ENCODE measurements at regions not wholly inside any gene's neighbourhood (a gene's known extent, or its start where the extent isn't known, plus 50 kb on each side); places are given as distances from the start of the nearest gene placed in this dataset.

- ChIA-PET CTCF (no interaction called here), POLR2A (no interaction called here)
- H3K36me3 ChIP-seq (ENCODE audit: control insufficient read depth, insufficient read depth, low read length): no peaks in the 10 kb centered on the region
- H3K4me3 ChIP-seq (ENCODE audit: low read depth in 2 of 2, low read length in 2 of 2): no peak overlapping the region
- H3K9me3 ChIP-seq (ENCODE audit: control insufficient read depth, insufficient read depth, low read depth, low read length): no peaks in the 10 kb centered on the region
- ATAC-seq (no peak), DNase-seq (ENCODE audit: low read depth, low spot score) (no peak)
- no TSS peak for BruUV-seq (replicated peaks)
- in situ Hi-C loops (cut with HindIII; ENCODE audit: low pct_unique_long_range_greater_than_20kb, low sequenced_read_pairs): no loop called here
- no peaks in the 10 kb centered on the region for H3K4me1 ChIP-seq (ENCODE audit: control insufficient read depth, insufficient read depth, low read length)
- intact Hi-C loops (cut with micrococcal nuclease; ENCODE audit: unreplicated experiment): no loop called here
- no peak overlapping the region for H3K27ac ChIP-seq (ENCODE audit: low read length)
- TF ChIP-seq SIN3A (IDR thresholded peaks at IDR 0.05; ENCODE audit: borderline replicate concordance, insufficient read depth, low read depth, low read length): no peak
- TF ChIP-seq TCF7L2 (IDR thresholded peaks at IDR 0.05; ENCODE audit: low read depth, low read length): no peak
- no peak for TF ChIP-seq CTCF (IDR thresholded peaks at IDR 0.05)
- no peak for TF ChIP-seq POLR2AphosphoS5 (IDR thresholded peaks at IDR 0.05; ENCODE audit: low read depth, low read length)
- TF ChIP-seq, protein P1, sequence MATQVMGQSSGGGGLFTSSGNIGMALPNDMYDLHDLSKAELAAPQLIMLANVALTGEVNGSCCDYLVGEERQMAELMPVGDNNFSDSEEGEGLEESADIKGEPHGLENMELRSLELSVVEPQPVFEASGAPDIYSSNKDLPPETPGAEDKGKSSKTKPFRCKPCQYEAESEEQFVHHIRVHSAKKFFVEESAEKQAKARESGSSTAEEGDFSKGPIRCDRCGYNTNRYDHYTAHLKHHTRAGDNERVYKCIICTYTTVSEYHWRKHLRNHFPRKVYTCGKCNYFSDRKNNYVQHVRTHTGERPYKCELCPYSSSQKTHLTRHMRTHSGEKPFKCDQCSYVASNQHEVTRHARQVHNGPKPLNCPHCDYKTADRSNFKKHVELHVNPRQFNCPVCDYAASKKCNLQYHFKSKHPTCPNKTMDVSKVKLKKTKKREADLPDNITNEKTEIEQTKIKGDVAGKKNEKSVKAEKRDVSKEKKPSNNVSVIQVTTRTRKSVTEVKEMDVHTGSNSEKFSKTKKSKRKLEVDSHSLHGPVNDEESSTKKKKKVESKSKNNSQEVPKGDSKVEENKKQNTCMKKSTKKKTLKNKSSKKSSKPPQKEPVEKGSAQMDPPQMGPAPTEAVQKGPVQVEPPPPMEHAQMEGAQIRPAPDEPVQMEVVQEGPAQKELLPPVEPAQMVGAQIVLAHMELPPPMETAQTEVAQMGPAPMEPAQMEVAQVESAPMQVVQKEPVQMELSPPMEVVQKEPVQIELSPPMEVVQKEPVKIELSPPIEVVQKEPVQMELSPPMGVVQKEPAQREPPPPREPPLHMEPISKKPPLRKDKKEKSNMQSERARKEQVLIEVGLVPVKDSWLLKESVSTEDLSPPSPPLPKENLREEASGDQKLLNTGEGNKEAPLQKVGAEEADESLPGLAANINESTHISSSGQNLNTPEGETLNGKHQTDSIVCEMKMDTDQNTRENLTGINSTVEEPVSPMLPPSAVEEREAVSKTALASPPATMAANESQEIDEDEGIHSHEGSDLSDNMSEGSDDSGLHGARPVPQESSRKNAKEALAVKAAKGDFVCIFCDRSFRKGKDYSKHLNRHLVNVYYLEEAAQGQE (IDR thresholded peaks at IDR 0.05; ENCODE audit: insufficient read depth in 1 of 2, low read depth in 2 of 2, low read length in 1 of 2): no peak
- H3K27me3 ChIP-seq (ENCODE audit: control insufficient read depth, insufficient read depth, low read length): no peaks in the 10 kb centered on the region
These were observed 160.6 kb upstream of the SOX1 start for GRCh38 chr13:111906306-111906705.

DNA sequence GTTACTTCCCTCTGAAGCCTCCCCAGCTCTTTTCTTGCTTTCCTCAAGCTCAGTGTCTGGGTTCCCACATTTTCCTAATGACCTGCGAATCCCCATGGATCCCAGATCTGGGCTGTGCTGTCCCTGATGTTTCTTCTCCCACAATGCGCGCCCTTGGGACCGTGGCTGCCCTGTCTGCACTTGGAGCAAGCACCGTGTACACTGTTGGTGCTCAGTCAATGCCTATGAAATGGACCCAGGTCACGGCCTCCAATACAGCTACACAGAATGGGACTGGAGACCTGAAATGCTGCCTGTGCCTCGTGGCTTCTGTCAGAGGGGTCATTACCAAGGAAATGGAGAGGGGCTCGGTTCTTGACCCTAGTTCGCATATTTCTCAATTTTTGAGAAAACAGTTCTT lies 160.1 kb upstream of the SOX1 start:
- in situ Hi-C loops (cut with HindIII; ENCODE audit: low pct_unique_long_range_greater_than_20kb, low sequenced_read_pairs): no loop called here
- no peak for DNase-seq (ENCODE audit: low read depth, low spot score)
- no peak for TF ChIP-seq TCF7L2 (IDR thresholded peaks at IDR 0.05; ENCODE audit: low read depth, low read length)
- TF ChIP-seq, protein P1 (IDR thresholded peaks at IDR 0.05; ENCODE audit: insufficient read depth in 1 of 2, low read depth in 2 of 2, low read length in 1 of 2): no peak
- no peak for TF ChIP-seq POLR2AphosphoS5 (IDR thresholded peaks at IDR 0.05; ENCODE audit: low read depth, low read length)
- no peak for TF ChIP-seq SIN3A (IDR thresholded peaks at IDR 0.05; ENCODE audit: borderline replicate concordance, insufficient read depth, low read depth, low read length)
- TF ChIP-seq CTCF (IDR thresholded peaks at IDR 0.05): no peak
- CTCF ChIA-PET: no interaction called here
- POLR2A ChIA-PET: no interaction called here
- no peak overlapping the region for H3K4me3 ChIP-seq (ENCODE audit: low read depth in 2 of 2, low read length in 2 of 2)
- no TSS peak for BruUV-seq (replicated peaks)
- H3K36me3 ChIP-seq (ENCODE audit: control insufficient read depth, insufficient read depth, low read length): no peaks in the 10 kb centered on the region
- intact Hi-C loops (cut with micrococcal nuclease; ENCODE audit: unreplicated experiment): no loop called here
- H3K27me3 ChIP-seq (ENCODE audit: control insufficient read depth, insufficient read depth, low read length): no peaks in the 10 kb centered on the region
- no peaks in the 10 kb centered on the region for H3K9me3 ChIP-seq (ENCODE audit: control insufficient read depth, insufficient read depth, low read depth, low read length)
- no peak for ATAC-seq
- no peak overlapping the region for H3K27ac ChIP-seq (ENCODE audit: low read length)
- no peaks in the 10 kb centered on the region for H3K4me1 ChIP-seq (ENCODE audit: control insufficient read depth, insufficient read depth, low read length)
